ENCODE measurements at regions not wholly inside any gene's neighbourhood (a gene's known extent, or its start where the extent isn't known, plus 50 kb on each side); places are given as distances from the start of the nearest gene placed in this dataset.

DNA sequence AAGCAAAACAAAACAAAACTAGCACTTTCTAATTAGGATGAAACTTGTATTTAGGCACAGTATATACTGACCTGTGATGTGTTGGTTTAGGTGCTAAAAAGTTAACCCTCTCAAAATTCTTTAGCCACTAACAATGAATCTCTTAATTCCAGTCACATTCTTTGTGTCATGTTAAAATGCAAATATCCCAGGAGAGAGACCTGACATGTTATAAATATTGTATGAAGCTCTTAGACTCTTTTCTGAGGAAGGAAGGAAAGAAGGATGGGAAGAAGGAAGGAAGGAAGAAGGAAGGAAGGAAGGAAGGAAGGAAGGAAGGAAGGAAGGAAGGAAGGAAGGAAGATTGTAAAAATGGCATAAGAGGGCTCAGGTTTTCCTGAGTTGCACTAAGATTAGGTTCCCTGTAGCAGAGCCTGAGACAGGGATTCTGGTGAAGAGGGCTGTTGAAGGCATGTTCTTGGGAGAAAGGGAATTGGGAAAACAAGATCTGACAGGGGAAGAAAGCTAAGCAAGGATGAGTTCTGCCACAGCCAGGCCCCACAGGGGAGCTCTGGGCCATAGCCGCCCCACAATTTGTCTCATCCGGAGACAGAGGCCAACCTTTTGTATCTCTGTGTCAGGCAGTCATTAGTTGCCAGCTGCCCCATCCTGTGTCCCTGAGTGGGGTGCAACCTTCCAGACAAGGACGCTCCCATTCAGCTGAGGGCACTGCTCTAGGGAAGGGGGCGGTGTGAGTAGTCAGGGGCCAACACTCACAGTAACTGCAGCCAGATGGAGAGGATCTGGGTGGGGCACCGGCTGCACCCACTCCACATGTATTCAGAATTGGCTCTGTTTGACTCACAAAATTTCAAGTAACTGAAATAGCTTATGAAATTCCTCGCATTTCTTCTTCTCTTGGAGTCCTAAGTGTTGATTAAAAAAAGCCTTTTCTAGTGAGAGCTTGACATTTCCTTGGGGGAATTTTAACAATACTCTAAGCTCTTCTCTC lies 189.3 kb upstream of the ARG1 start:
- ChIA-PET CTCF (no interaction called here), POLR2A (no interaction called here)
- no peak for DNase-seq
- BruUV-seq (replicated peaks), result no TSS peak
- H3K4me1 ChIP-seq, result no peaks in the 10 kb centered on the region
- H3K9me3 Mint-ChIP-seq (ENCODE audit: unreplicated experiment), result no peaks in the 10 kb centered on the region
- H3K27me3 ChIP-seq (replicated peaks; ENCODE audit: control insufficient read depth, insufficient read depth, low read length), result no peaks in the 10 kb centered on the region
- H3K36me3 Mint-ChIP-seq (ENCODE audit: insufficient read depth, unreplicated experiment), result no peaks in the 10 kb centered on the region
- no peak overlapping the region for H3K4me3 ChIP-seq (ENCODE audit: low read depth, low read length)
- H3K9me3 ChIP-seq, result no peaks in the 10 kb centered on the region
- H3K27ac Mint-ChIP-seq (ENCODE audit: unreplicated experiment), result no peak overlapping the region
- H3K36me3 ChIP-seq (ENCODE audit: control insufficient read depth, insufficient read depth, low read length), result no peaks in the 10 kb centered on the region
- TF ChIP-seq, protein P1, sequence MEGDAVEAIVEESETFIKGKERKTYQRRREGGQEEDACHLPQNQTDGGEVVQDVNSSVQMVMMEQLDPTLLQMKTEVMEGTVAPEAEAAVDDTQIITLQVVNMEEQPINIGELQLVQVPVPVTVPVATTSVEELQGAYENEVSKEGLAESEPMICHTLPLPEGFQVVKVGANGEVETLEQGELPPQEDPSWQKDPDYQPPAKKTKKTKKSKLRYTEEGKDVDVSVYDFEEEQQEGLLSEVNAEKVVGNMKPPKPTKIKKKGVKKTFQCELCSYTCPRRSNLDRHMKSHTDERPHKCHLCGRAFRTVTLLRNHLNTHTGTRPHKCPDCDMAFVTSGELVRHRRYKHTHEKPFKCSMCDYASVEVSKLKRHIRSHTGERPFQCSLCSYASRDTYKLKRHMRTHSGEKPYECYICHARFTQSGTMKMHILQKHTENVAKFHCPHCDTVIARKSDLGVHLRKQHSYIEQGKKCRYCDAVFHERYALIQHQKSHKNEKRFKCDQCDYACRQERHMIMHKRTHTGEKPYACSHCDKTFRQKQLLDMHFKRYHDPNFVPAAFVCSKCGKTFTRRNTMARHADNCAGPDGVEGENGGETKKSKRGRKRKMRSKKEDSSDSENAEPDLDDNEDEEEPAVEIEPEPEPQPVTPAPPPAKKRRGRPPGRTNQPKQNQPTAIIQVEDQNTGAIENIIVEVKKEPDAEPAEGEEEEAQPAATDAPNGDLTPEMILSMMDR (IDR thresholded peaks at IDR 0.05; ENCODE audit: insufficient read depth in 1 of 2, low read depth in 1 of 2, low read length in 1 of 2, severe bottlenecking in 1 of 2, unreplicated experiment in 1 of 2), result no peak
- no peak overlapping the region for H3K4me3 Mint-ChIP-seq (ENCODE audit: unreplicated experiment)
- intact Hi-C loops (cut with micrococcal nuclease; ENCODE audit: unreplicated experiment), result loop anchor here (10.0 kb wide), 1 partner anchor 189 kb away; no protein-coding TSS in a partner anchor
- no peaks in the 10 kb centered on the region for H3K27me3 Mint-ChIP-seq (ENCODE audit: insufficient read depth, unreplicated experiment)
- no peaks in the 10 kb centered on the region for H3K4me1 Mint-ChIP-seq (ENCODE audit: low read depth, unreplicated experiment)

DNA sequence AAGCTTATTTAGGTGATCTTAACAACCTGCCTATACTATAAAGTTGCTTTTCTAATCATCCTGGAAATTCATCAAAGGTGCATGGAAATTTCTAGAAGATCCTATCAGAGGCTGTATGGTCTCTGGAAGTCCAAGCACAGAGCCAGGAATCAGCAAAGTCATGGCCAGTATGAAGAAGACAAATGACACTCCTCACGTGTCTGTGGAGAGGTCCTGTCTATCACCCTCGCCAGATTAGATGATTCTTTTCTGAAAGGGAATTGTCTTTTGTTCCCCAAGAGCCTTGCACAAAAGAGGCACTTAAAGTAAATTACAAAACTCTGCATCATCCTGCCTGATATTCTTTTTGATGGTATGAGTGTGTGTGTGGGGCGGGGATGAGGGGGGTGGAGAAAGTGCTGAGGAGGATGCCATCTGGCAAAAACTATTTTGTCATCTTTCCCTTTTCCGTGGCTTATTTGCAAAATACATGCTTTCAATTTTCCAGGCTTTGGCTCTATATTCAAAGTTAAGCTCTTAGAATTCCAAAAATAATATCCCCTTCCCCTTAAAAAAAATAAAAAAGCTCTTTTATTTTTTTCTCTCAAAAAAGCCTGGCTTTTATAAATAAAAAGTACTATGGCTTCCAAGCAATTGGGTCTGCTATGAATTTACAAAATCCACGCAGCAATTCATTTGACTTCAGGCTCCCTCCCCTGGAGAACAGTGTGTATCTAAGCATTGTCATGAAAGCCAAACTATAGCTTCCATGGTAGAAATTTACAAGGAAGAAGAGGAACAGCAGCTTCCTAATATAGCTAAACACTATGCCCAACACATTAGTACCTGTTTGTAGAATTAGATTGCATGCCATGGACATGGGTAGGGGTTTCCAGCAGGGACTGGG lies 185.2 kb upstream of the ARG1 start:
- H3K9me3 ChIP-seq, result no peaks in the 10 kb centered on the region
- no peak for DNase-seq
- no peak overlapping the region for H3K4me3 ChIP-seq (ENCODE audit: low read depth, low read length)
- H3K4me1 ChIP-seq, result no peaks in the 10 kb centered on the region
- Mint-ChIP-seq H3K27me3 (ENCODE audit: insufficient read depth, unreplicated experiment) (no peaks in the 10 kb centered on the region), H3K9me3 (ENCODE audit: unreplicated experiment) (peaks cover 12% of the 10 kb centered on the region), H3K4me1 (ENCODE audit: low read depth, unreplicated experiment) (no peaks in the 10 kb centered on the region), H3K4me3 (ENCODE audit: unreplicated experiment) (no peak overlapping the region), H3K36me3 (ENCODE audit: insufficient read depth, unreplicated experiment) (no peaks in the 10 kb centered on the region), H3K27ac (ENCODE audit: unreplicated experiment) (no peak overlapping the region)
- POLR2A ChIA-PET, result no interaction called here
- CTCF ChIA-PET, result no interaction called here
- BruUV-seq (replicated peaks), result no TSS peak
- TF ChIP-seq, protein P1 (IDR thresholded peaks at IDR 0.05; ENCODE audit: insufficient read depth in 1 of 2, low read depth in 1 of 2, low read length in 1 of 2, severe bottlenecking in 1 of 2, unreplicated experiment in 1 of 2), result peak in 1 of 2 experiments; percentile 3
- no peaks in the 10 kb centered on the region for H3K27me3 ChIP-seq (replicated peaks; ENCODE audit: control insufficient read depth, insufficient read depth, low read length)
- intact Hi-C loops (cut with micrococcal nuclease; ENCODE audit: unreplicated experiment), result loop anchor here (10.0 kb wide), 1 partner anchor 193 kb away; no protein-coding TSS in a partner anchor
- no peaks in the 10 kb centered on the region for H3K36me3 ChIP-seq (ENCODE audit: control insufficient read depth, insufficient read depth, low read length)

DNA sequence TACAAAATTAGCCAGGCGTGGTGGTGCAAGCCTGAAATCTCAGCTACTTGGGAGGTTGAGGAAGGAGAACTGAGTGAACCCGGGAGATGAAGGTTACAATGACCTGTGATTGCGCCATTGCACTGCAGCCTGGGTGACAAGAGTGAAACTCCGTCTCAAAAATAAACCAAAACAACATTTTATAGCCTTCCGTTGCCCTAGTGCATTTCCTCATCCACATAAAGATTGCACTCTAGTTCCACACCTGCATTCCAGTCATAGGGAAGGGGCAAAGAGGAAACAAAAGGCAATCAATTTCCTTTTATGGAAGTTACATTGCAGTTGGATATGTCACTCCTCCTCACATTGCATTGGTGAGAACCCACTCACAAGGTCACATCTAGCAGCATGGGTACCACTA lies 182.7 kb upstream of the ARG1 start:
- Histone ChIP-seq H3K9me3 (no peaks in the 10 kb centered on the region), H3K36me3 (ENCODE audit: control insufficient read depth, insufficient read depth, low read length) (no peaks in the 10 kb centered on the region), H3K27me3 (replicated peaks; ENCODE audit: control insufficient read depth, insufficient read depth, low read length) (no peaks in the 10 kb centered on the region), H3K4me3 (ENCODE audit: low read depth, low read length) (no peak overlapping the region), H3K4me1 (no peaks in the 10 kb centered on the region)
- peak in 1 of 2 experiments; percentile 5 for DNase-seq
- CTCF ChIA-PET, result no interaction called here
- no TSS peak for BruUV-seq (replicated peaks)
- intact Hi-C loops (cut with micrococcal nuclease; ENCODE audit: unreplicated experiment), result no loop called here
- Mint-ChIP-seq H3K9me3 (ENCODE audit: unreplicated experiment) (peaks cover 21% of the 10 kb centered on the region), H3K36me3 (ENCODE audit: insufficient read depth, unreplicated experiment) (no peaks in the 10 kb centered on the region), H3K27ac (ENCODE audit: unreplicated experiment) (no peak overlapping the region), H3K4me3 (ENCODE audit: unreplicated experiment) (no peak overlapping the region), H3K4me1 (ENCODE audit: low read depth, unreplicated experiment) (no peaks in the 10 kb centered on the region), H3K27me3 (ENCODE audit: insufficient read depth, unreplicated experiment) (no peaks in the 10 kb centered on the region)
- POLR2A ChIA-PET, result no interaction called here
- TF ChIP-seq, protein P1 (IDR thresholded peaks at IDR 0.05; ENCODE audit: insufficient read depth in 1 of 2, low read depth in 1 of 2, low read length in 1 of 2, severe bottlenecking in 1 of 2, unreplicated experiment in 1 of 2), result no peak
